ENCODE measurements at regions not wholly inside any gene's neighbourhood (a gene's known extent, or its start where the extent isn't known, plus 50 kb on each side); places are given as distances from the start of the nearest gene placed in this dataset.

DNA sequence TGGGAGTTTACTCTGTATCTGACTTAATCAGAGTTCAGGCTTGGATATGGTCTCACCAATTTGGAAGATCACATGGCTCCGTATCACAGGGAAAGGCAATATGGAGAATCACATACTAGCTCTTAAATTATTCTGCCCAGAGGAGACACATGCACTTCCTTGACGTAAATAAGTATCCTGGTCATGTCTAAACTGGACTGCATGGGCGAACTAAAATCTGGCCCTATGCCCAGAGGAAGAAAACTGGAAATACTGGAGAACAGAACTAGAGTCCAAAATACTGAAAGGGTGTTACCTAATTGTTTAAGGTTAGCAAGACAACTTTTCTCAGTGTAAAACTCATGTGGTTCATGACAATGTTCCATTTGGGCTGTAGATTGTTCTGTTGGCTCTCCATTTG, 832.3 kb downstream of the RAB28 start:
- H3K9ac ChIP-seq = no peak overlapping the region

DNA sequence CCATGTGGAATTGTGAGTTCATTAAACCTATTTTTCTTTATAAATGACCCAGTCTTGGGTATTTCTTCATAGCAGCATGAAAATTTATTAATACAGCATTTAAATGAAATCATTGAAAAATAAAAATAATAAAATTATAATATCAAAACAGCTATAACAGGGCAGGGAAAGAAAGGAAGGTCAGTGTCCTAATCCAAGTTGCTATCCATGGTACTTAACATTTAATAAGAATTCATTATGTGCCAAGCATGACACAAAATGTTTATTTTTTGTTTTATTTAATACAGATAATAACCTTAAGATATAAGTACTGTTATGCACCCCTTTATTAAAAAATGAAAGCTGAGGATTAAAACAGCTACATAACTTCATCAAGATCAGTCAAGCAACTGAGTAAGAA, 838.4 kb downstream of the RAB28 start:
- Histone ChIP-seq H3K79me2 (no peaks in the 10 kb centered on the region), H3K27ac (no peak overlapping the region), H3K4me2 (ENCODE audit: low read length) (no peak overlapping the region), H2AFZ (no peak overlapping the region), H3K9me3 (ENCODE audit: control insufficient read depth, low read length) (no peaks in the 10 kb centered on the region), H3K4me1 (no peaks in the 10 kb centered on the region), H3K4me3 (ENCODE audit: low read depth, low read length) (no peak overlapping the region), H3K36me3 (ENCODE audit: control insufficient read depth, insufficient read depth, low read length) (no peaks in the 10 kb centered on the region), H3K9ac (no peak overlapping the region), H3K27me3 (ENCODE audit: control insufficient read depth, insufficient read depth, low read length) (no peaks in the 10 kb centered on the region)
- TF ChIP-seq, protein P1, sequence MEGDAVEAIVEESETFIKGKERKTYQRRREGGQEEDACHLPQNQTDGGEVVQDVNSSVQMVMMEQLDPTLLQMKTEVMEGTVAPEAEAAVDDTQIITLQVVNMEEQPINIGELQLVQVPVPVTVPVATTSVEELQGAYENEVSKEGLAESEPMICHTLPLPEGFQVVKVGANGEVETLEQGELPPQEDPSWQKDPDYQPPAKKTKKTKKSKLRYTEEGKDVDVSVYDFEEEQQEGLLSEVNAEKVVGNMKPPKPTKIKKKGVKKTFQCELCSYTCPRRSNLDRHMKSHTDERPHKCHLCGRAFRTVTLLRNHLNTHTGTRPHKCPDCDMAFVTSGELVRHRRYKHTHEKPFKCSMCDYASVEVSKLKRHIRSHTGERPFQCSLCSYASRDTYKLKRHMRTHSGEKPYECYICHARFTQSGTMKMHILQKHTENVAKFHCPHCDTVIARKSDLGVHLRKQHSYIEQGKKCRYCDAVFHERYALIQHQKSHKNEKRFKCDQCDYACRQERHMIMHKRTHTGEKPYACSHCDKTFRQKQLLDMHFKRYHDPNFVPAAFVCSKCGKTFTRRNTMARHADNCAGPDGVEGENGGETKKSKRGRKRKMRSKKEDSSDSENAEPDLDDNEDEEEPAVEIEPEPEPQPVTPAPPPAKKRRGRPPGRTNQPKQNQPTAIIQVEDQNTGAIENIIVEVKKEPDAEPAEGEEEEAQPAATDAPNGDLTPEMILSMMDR (IDR thresholded peaks at IDR 0.05) = no peak

More for the DNA sequence above, 832.3 kb downstream of the RAB28 start:
- Histone ChIP-seq H3K4me1 (no peaks in the 10 kb centered on the region), H3K27me3 (ENCODE audit: control insufficient read depth, insufficient read depth, low read length) (no peaks in the 10 kb centered on the region), H3K4me2 (ENCODE audit: low read length) (no peak overlapping the region), H3K36me3 (ENCODE audit: control insufficient read depth, insufficient read depth, low read length) (no peaks in the 10 kb centered on the region), H3K27ac (no peak overlapping the region), H3K4me3 (ENCODE audit: low read depth, low read length) (no peak overlapping the region), H3K9me3 (ENCODE audit: control insufficient read depth, low read length) (no peaks in the 10 kb centered on the region), H2AFZ (no peak overlapping the region), H3K79me2 (no peaks in the 10 kb centered on the region)
- TF ChIP-seq, protein P1 (IDR thresholded peaks at IDR 0.05) = no peak

DNA sequence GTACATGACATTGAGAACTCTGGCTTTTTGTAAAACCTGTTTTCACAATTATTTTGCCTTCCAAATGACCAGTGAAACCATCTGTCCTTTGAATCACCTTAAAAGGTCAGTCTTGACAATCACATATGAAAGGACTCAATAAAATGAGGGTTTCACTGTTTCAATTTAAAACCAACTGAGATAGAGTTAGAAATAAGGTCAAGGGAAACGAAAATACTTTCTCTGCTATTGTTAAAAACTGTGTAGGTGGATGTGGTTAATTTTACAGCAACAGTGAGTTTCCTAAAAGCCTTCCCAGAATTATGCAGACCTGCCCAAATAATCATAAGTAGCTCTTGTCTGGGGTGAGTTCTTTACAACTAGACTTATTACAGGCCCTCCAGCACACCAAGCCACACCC, 839.9 kb downstream of the RAB28 start:
- no peak overlapping the region for H3K4me2 ChIP-seq (ENCODE audit: low read length)
- H3K9ac ChIP-seq = no peak overlapping the region
- H2AFZ ChIP-seq = no peak overlapping the region
- H3K4me3 ChIP-seq (ENCODE audit: low read depth, low read length) = no peak overlapping the region
- no peaks in the 10 kb centered on the region for H3K9me3 ChIP-seq (ENCODE audit: control insufficient read depth, low read length)
- no peaks in the 10 kb centered on the region for H3K79me2 ChIP-seq
- no peaks in the 10 kb centered on the region for H3K27me3 ChIP-seq (ENCODE audit: control insufficient read depth, insufficient read depth, low read length)
- TF ChIP-seq, protein P1 (IDR thresholded peaks at IDR 0.05) = no peak
- no peaks in the 10 kb centered on the region for H3K4me1 ChIP-seq
- H3K36me3 ChIP-seq (ENCODE audit: control insufficient read depth, insufficient read depth, low read length) = no peaks in the 10 kb centered on the region
- no peak overlapping the region for H3K27ac ChIP-seq

DNA sequence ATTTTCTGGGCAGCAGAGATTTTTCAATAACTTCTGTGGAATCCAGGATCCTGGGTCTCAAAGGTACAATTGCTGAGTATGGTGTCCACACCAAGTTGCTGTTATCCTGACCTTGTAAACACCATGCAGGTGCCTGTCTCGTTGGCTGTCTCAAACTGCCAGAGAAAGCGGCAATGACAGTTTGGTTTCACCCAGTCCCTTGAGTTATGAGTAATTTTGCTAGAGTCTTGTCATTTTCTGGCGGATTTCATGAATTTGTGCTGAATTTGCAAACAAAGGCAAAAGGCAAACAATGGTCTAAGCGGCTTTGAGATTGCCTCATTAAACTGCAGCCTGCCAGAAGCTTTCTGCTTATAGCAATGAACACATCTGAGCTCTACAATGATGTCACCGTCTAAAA, 847.9 kb downstream of the RAB28 start:
- TF ChIP-seq, protein P1 (IDR thresholded peaks at IDR 0.05) = no peak
- H3K4me1 ChIP-seq = no peaks in the 10 kb centered on the region
- no peaks in the 10 kb centered on the region for H3K36me3 ChIP-seq (ENCODE audit: control insufficient read depth, insufficient read depth, low read length)
- H3K9me3 ChIP-seq (ENCODE audit: control insufficient read depth, low read length) = no peaks in the 10 kb centered on the region
- H3K27ac ChIP-seq = no peak overlapping the region
- no peak overlapping the region for H3K4me2 ChIP-seq (ENCODE audit: low read length)
- no peaks in the 10 kb centered on the region for H3K79me2 ChIP-seq
- no peak overlapping the region for H3K9ac ChIP-seq
- H3K27me3 ChIP-seq (ENCODE audit: control insufficient read depth, insufficient read depth, low read length) = no peaks in the 10 kb centered on the region
- no peak overlapping the region for H2AFZ ChIP-seq
- no peak overlapping the region for H3K4me3 ChIP-seq (ENCODE audit: low read depth, low read length)

DNA sequence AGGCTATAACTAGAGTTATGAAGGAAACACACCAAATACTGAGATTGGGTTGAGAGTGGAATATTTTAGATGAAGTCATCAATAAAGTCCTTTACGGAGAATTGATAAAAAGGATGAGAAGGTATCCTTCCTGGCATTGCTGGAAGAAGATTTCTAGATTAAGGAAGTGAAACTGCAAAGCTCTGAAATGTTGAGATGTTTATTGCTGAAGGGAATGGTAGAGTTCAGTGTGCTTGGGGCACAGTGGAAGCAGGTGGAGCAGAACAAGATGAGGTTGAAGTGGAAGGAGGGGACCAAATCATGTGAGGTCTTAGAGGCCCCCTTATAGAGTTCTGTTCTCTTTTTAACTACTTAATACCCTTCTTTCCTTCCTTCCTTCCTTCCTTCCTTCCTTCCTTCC, 848.5 kb downstream of the RAB28 start:
- Histone ChIP-seq H3K4me2 (ENCODE audit: low read length) (no peak overlapping the region), H3K79me2 (no peaks in the 10 kb centered on the region), H3K9ac (no peak overlapping the region), H3K4me1 (no peaks in the 10 kb centered on the region), H2AFZ (no peak overlapping the region), H3K9me3 (ENCODE audit: control insufficient read depth, low read length) (no peaks in the 10 kb centered on the region), H3K27ac (no peak overlapping the region), H3K36me3 (ENCODE audit: control insufficient read depth, insufficient read depth, low read length) (no peaks in the 10 kb centered on the region), H3K4me3 (ENCODE audit: low read depth, low read length) (no peak overlapping the region), H3K27me3 (ENCODE audit: control insufficient read depth, insufficient read depth, low read length) (no peaks in the 10 kb centered on the region)
- TF ChIP-seq, protein P1 (IDR thresholded peaks at IDR 0.05) = no peak
